Natural killer cell treated with Interleukin-12 subunit alpha and Interleukin-12 subunit beta and Interleukin-15 and Interleukin-18, amount 100 ng/mL, for 72 hours (primary cell): ENCODE measurements at regions not wholly inside any gene's neighbourhood (a gene's known extent, or its start where the extent isn't known, plus 50 kb on each side); places are given as distances from the start of the nearest gene placed in this dataset.

ENCODE experiments used
- ATAC-seq, 2 donors: fragments of 150-1000 bp; cut with Tn5 transposase in 1 of 2; sonication (Bioruptor Pico), chemical (Tn5 transposase) in 1 of 2; 2 replicates each; pipeline ENCODE4 v1.10.0; 2021
- DNase-seq: peaks from one replicate; pipeline ENCODE4 v3.0.0; 2022; ENCODE audit warnings: low spot score
- H3K27ac Mint-ChIP-seq, 2 donors: 1 replicate in 1 of 2; 2 replicates in 1 of 2; pipeline ENCODE4 v1.8.0; 2022; ENCODE audit warnings: mixed read lengths in 2 of 2, mild to moderate bottlenecking in 1 of 2, moderate library complexity in 1 of 2
- H3K27me3 Mint-ChIP-seq, 2 donors: 1 replicate in 1 of 2; 2 replicates in 1 of 2; pipeline ENCODE4 v1.8.0; 2022; ENCODE audit warnings: mixed read lengths in 2 of 2
- H3K36me3 Mint-ChIP-seq: one replicate; pipeline ENCODE4 v1.8.0; 2022; ENCODE audit warnings: mixed read lengths
- H3K4me1 Mint-ChIP-seq, 2 donors: 1 replicate in 1 of 2; 2 replicates in 1 of 2; pipeline ENCODE4 v1.8.0; 2022; ENCODE audit warnings: low read depth in 2 of 2, mixed read lengths in 2 of 2, mild to moderate bottlenecking in 1 of 2
- H3K4me3 Mint-ChIP-seq: one replicate; pipeline ENCODE4 v1.8.0; 2022; ENCODE audit warnings: mixed read lengths
- H3K9me3 Mint-ChIP-seq: 2 replicates; pipeline ENCODE4 v1.8.0; 2022; ENCODE audit warnings: mixed read lengths

DNA sequence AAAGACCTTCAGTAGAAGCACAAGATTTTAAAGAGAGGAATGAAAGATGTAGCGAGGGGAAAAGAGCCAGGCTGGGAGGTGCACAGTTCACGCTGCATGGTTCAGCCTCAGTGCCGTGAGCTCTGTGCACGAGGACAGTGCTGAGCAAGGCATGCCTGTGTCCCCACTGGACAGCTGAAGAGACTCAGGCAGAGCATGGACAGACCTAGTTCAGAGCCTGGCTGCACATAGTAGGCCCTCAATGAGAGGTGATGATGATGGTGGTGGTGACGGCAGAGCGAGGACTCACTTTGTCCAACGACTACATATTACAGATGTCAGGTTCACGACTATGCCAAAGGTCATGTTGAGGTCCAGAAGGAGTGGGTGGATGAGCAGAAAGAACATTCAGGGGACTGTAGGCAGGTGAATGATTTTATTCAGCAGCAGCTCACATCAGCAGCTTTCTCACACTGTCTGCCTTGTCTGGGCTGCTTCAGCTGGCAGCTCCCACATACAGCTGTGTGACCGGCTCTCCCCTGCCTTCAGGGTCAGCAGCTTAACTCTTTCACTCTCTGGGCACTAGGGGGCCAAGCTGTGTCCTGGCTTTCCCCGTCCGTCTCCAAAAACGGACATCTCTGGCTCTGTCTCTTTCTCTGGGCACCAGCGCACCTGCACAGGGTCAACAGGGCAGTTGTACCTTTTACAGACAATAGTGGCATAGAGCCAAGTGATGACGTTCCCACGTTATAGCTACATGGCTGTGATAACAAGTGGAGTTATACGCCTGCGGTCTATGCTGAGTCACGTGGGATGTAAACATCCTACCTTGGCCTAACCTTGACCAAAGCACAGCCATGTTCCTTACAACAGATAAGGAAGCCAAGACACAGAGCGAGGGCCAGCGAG is 83.4 kb upstream of the KCNK12 start:
- ATAC-seq (no peak), DNase-seq (no peak)
- no peak overlapping the region for H3K4me3 Mint-ChIP-seq
- H3K9me3 Mint-ChIP-seq = no peaks in the 10 kb centered on the region
- peaks cover 0 to 2% of the 10 kb centered on the region in 2 donors for H3K27me3 Mint-ChIP-seq
- no peaks in the 10 kb centered on the region for H3K36me3 Mint-ChIP-seq
- no peak overlapping the region for H3K27ac Mint-ChIP-seq
- no peaks in the 10 kb centered on the region for H3K4me1 Mint-ChIP-seq

DNA sequence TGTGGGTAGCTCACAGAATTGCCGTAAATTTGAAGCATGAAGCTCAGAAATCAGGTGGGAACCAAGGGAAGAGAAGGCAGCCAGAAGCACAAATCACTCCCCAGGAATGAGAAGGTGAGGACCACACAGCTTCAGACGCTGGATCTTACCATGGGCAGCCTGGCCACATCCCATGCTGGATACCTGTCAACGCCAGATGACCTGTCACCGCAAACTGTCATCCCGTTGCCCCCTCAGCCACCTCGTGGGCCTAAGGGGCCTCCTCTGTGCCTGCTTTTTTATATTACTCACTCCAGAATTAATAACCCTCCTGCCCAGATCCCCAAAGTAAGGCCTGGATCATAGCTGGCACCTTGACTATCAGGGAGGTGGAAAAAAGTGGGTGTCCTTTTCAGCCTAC is 82.3 kb upstream of the KCNK12 start:
- ATAC-seq (no peak), DNase-seq (no peak)
- Mint-ChIP-seq H3K9me3 (no peaks in the 10 kb centered on the region), H3K4me1 (no peaks in the 10 kb centered on the region), H3K27ac (no peak overlapping the region), H3K36me3 (no peaks in the 10 kb centered on the region), H3K27me3 (no peaks in the 10 kb centered on the region), H3K4me3 (no peak overlapping the region)

DNA sequence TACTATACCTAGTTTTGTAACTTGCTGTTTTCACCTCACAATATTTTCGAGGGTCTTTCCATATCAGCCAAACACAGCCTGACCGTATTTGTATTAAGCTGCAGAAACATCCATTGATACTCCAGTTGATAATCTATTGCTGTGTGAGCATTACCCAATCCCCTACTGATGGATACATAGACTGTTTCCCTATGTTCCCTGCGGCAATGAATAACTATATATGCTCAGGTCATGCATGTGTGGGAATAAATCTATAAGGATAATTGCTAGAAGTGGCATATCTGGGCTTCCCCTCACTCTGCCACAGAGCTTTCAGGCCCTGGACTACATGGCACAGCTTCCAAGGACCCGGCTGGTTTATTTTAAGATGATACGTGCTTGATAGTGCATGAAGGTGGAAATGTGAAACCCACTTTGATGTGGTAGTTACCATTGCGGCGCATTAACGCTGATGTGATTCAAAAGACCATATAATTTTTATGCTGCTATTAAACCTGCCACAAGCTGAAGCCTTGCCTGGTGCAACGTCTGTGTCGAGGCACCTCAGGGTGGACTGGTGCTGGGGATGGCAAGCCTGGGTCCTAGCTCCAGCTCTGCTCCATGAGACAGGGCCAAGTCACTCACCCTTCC is 81.4 kb upstream of the KCNK12 start:
- ATAC-seq (no peak), DNase-seq (no peak)
- Mint-ChIP-seq H3K9me3 (no peaks in the 10 kb centered on the region), H3K4me1 (no peaks in the 10 kb centered on the region), H3K27ac (no peak overlapping the region), H3K36me3 (no peaks in the 10 kb centered on the region), H3K4me3 (no peak overlapping the region), H3K27me3 (no peaks in the 10 kb centered on the region)

DNA sequence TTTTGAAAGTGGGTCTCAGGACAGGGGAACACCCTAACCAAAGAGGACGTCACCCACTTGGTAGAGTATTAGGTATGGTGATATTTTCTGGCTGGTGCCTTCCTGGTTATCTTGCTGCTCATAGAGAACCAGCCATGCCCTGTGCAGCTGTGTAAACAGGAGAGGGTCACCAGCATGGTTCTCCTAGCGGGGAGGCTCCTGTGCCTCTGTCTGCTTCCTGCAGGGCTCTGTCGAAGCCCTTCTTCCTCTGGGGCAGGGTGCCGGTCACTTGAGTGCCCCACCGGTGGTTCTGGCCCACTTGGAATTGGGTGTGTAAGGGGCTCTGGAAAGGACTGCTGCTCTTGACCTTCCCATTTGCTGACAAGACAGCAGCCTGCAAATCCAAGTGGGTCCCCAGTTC is 80.5 kb upstream of the KCNK12 start:
- Mint-ChIP-seq H3K27me3 (no peaks in the 10 kb centered on the region), H3K27ac (no peak overlapping the region), H3K36me3 (no peaks in the 10 kb centered on the region), H3K4me3 (no peak overlapping the region), H3K9me3 (no peaks in the 10 kb centered on the region), H3K4me1 (no peaks in the 10 kb centered on the region)
- DNase-seq (no peak), ATAC-seq (no peak)

DNA sequence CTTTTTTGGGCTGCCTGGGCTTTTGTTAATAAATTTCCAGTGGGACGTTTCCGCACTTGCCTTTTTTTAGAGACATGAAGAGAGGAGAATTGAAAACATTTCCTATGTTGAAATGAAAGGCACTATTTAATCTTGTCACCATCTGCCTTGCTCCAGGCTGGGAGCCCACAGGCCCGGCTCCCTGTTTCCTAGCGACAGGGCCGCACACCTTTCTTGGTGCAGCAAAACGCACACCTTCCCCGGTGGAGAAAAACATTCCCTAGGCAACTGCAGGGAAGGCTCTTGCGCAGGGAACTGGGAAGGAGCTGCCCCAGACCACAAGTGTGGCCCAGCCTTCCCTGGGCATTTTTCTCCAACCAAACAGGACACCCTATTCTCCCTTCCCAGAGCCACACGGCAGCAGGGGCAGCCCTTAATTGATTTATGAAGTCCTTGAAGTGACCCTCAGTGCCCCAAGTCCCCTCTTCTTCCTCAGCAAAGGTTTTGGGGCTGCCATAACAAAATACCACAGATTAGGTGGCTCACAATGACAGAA is 79.3 kb upstream of the KCNK12 start:
- no peak for DNase-seq
- H3K9me3 Mint-ChIP-seq = no peaks in the 10 kb centered on the region

DNA sequence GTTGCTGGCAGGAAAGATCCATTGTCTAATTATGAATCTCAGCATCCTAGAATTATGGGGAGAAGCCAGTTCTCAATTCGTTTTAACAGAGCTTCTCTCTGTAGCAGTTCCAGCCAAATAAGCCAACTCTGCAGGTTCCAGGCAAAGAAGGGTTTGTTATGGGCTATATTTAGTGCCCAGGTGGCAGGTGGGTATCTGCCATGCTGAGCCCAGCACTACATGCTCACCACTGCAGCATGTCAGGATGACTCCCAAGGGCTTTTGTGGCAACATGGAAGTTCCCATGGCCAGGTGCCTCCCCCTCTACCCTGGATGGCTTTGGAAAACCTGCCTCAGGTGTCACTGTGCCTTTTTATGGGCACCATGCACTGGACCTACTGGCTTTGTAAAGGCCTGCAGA is 74.5 kb upstream of the KCNK12 start:
- Mint-ChIP-seq H3K27me3 (peaks cover 7 to 11% of the 10 kb centered on the region in 2 donors), H3K36me3 (no peaks in the 10 kb centered on the region), H3K9me3 (no peaks in the 10 kb centered on the region), H3K4me3 (no peak overlapping the region), H3K4me1 (no peaks in the 10 kb centered on the region), H3K27ac (no peak overlapping the region)
- no peak for DNase-seq
- ATAC-seq = no peak

More for the DNA sequence above, 79.3 kb upstream of the KCNK12 start:
- Mint-ChIP-seq H3K36me3 (no peaks in the 10 kb centered on the region), H3K4me3 (no peak overlapping the region), H3K4me1 (no peaks in the 10 kb centered on the region), H3K27ac (no peak overlapping the region), H3K27me3 (no peaks in the 10 kb centered on the region)
- no peak for ATAC-seq

DNA sequence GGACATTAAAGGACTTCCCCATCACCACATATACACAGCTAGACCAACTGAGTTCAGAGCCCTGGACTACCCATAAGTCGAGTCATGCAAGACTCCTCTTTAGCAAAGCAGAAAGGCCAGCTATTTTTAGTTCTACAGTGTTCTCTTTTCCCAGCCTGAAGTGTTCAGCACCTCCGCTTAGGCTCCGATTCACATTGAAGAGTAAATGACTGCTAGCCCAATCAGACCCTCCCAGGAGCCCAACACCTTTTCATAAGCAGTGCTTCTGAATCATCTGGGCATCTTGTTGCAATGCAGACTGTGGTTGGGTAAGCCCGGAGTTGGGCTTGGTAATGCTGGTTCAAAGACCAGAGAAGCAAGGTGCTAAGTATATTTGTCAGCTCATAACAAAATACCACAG is 73.6 kb upstream of the KCNK12 start:
- Mint-ChIP-seq H3K4me3 (no peak overlapping the region), H3K27me3 (peaks cover 7 to 11% of the 10 kb centered on the region in 2 donors), H3K36me3 (no peaks in the 10 kb centered on the region), H3K27ac (no peak overlapping the region), H3K9me3 (no peaks in the 10 kb centered on the region), H3K4me1 (no peaks in the 10 kb centered on the region)
- no peak for ATAC-seq
- no peak for DNase-seq

DNA sequence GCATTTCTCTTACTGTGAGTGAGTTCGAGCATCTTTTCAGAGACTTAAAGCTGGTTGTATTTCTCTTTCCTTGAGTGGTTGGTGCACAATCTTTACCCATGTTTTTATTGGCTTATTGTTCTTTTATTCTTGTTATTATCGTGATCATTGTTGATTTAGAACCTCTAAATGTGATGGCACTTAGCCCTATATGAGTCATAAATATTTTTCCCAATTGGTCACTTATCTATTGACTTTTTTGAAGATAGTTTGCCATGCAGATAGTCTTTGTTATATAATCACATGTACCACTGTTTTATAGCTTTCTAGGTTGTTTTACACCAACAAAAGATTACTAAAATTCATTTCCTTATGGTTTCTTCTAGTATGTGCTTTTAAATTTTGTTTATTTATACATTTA is 70.6 kb upstream of the KCNK12 start:
- ATAC-seq (no peak), DNase-seq (no peak)

DNA sequence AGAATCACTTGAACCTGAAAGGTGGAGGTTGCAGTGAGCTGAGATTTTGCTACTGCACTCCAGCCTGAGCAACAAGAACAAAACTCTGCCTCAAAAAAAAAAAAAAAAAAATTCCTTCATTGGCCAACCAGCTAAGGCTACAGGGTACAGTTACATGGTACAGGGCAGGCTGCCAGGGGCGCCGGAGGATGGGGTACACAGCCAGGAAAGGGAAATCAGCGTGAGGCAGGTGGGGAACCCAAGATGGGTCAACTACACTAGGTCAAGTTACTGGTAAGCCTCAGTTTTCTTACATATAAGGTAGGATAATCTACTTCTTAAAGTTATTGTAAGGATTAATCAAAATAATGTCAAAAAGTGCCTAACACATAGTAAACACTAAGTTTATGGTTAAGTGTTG is 69.6 kb upstream of the KCNK12 start:
- DNase-seq (no peak), ATAC-seq (no peak)
- Mint-ChIP-seq H3K36me3 (no peaks in the 10 kb centered on the region), H3K4me3 (no peak overlapping the region), H3K4me1 (no peaks in the 10 kb centered on the region), H3K27me3 (peaks cover 14 to 23% of the 10 kb centered on the region in 2 donors), H3K9me3 (no peaks in the 10 kb centered on the region), H3K27ac (no peak overlapping the region)

More for the DNA sequence above, 70.6 kb upstream of the KCNK12 start:
- Mint-ChIP-seq H3K4me3 (no peak overlapping the region), H3K36me3 (no peaks in the 10 kb centered on the region), H3K4me1 (no peaks in the 10 kb centered on the region), H3K27me3 (peaks cover 14 to 23% of the 10 kb centered on the region in 2 donors), H3K27ac (no peak overlapping the region), H3K9me3 (no peaks in the 10 kb centered on the region)

DNA sequence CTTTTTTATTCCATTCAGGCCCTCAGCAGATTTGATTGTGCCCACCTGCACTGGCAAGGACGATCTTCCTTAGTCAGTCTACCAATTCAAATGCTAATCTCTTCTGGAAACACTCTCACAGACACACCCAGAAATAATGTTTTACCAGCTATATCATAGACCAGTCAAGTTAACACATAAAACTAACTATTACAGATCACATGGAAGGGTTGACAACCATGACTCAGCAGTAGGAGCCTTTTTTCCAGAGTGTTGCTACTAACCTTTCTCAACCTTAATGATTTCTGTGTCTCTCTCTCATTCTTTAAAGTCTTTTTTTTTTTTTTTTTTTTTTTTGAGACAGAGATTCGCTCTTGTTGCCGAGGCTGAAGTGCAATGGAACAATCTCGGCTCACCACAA is 68.7 kb upstream of the KCNK12 start:
- Mint-ChIP-seq H3K27me3 (peaks cover 14 to 23% of the 10 kb centered on the region in 2 donors), H3K27ac (no peak overlapping the region), H3K9me3 (no peaks in the 10 kb centered on the region), H3K4me1 (no peaks in the 10 kb centered on the region), H3K36me3 (no peaks in the 10 kb centered on the region), H3K4me3 (no peak overlapping the region)
- ATAC-seq (no peak), DNase-seq (no peak)

DNA sequence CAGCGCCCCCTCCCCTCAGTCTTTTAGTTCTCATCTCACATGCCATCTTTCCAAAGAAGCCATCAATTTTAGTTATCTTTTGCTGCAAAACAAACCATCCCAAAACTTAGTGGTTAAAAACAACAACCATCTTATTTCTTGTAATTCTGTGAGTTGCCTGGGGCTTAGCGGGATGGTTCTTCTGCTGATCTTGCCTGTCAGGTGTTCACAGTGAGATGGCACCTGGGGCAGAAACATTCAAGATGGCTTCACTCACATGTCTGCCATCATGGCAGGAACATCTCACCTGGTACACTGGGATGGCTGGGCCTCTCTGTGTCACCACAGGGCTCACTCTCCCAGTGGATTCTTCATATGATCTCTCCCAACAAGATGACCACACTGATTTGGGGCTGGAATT is 67.6 kb upstream of the KCNK12 start:
- H3K4me3 Mint-ChIP-seq = no peak overlapping the region
- H3K27ac Mint-ChIP-seq = no peak overlapping the region
- H3K9me3 Mint-ChIP-seq = no peaks in the 10 kb centered on the region
- ATAC-seq (no peak), DNase-seq (no peak)
- H3K36me3 Mint-ChIP-seq = no peaks in the 10 kb centered on the region
- no peaks in the 10 kb centered on the region for H3K4me1 Mint-ChIP-seq
- peaks cover 14 to 23% of the 10 kb centered on the region in 2 donors for H3K27me3 Mint-ChIP-seq

DNA sequence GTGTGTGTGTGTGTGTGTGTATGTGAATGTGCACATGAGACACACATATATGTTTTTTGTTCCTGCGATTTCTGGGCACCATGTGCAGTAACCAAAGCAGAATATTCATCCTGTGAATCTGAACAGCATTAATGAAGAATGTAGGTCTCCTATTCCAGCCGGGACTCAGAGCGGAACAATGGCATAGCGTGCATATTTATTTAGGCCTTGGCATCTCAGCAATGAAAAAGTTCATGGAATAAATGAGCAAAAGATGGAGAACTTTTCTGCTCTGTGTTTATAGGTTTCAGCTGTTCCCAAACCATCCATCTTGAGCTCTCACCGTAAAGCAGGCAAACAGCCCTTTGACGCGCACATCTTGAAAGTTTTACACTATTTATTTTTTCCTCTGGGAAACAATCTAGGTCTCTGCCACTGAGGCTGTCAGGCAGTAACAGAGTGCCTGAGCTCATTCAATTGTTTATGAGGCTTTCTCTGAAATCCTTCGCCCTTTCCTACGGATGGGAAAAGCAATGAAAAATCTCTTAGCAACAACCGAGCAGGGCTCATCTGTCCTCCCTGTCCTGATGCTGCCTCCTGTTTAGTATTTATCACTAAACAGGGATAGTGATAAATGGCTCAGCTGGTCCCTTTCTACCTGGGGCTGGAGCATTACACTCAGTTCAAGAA is 65.9 kb upstream of the KCNK12 start:
- H3K4me1 Mint-ChIP-seq = no peaks in the 10 kb centered on the region
- peaks cover 8 to 12% of the 10 kb centered on the region in 2 donors for H3K27me3 Mint-ChIP-seq
- H3K36me3 Mint-ChIP-seq = no peaks in the 10 kb centered on the region
- no peak overlapping the region for H3K4me3 Mint-ChIP-seq
- ATAC-seq = no peak
- no peak overlapping the region for H3K27ac Mint-ChIP-seq
- DNase-seq = no peak
- H3K9me3 Mint-ChIP-seq = no peaks in the 10 kb centered on the region

DNA sequence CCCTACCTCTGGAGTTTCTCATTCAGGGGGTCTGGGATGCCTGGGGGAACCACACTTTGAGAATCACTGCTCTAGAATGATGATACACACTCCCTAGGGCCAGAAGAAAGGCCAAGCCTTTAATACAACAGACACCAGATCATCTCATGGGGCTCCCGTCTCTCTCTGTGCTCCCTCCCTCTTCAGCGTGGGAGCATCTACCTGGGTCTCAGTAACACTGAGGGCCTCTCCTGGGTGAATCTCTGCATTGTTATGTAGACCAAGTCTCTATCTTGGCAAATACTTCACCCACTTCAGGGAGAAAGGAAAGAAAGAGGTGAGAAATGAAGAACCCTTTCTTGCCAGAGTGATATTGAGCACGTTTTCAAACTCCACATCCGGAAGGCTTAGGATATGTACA is 65.4 kb upstream of the KCNK12 start:
- no peaks in the 10 kb centered on the region for H3K4me1 Mint-ChIP-seq
- peaks cover 7 to 12% of the 10 kb centered on the region in 2 donors for H3K27me3 Mint-ChIP-seq
- no peaks in the 10 kb centered on the region for H3K36me3 Mint-ChIP-seq
- no peaks in the 10 kb centered on the region for H3K9me3 Mint-ChIP-seq
- ATAC-seq = no peak
- no peak for DNase-seq
- no peak overlapping the region for H3K4me3 Mint-ChIP-seq
- H3K27ac Mint-ChIP-seq = no peak overlapping the region

DNA sequence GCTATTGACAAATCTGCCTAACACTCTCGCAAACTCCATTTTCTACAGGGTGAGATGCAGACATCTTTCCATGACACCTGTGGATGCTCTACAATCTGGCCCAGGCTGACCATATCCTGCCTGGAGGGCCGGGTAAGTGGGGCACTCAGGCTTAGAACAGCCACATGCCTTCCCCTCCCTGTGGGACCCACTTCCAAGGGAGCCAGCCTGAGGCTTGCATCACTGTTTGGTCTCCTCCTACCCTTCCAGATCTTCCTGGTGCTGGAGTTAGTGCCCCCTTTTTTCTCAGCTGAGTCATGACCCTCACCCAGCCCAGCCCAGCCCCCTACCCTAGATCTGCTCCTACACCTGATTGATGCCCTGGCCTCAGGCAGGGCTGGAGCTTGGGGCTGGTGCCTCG is 62.0 kb upstream of the KCNK12 start:
- DNase-seq = no peak
- no peaks in the 10 kb centered on the region for H3K4me1 Mint-ChIP-seq
- no peak overlapping the region for H3K4me3 Mint-ChIP-seq
- H3K27me3 Mint-ChIP-seq = peaks cover 4 to 9% of the 10 kb centered on the region in 2 donors
- no peaks in the 10 kb centered on the region for H3K9me3 Mint-ChIP-seq
- H3K36me3 Mint-ChIP-seq = no peaks in the 10 kb centered on the region
- peak in 1 of 2 donors; percentile 28 for ATAC-seq
- no peak overlapping the region for H3K27ac Mint-ChIP-seq
